Right hindlimb (tissue), 1 donor: ENCODE measurements at regions not wholly inside any gene's neighbourhood (a gene's known extent, or its start where the extent isn't known, plus 50 kb on each side); places are given as distances from the start of the nearest gene placed in this dataset.
"Not testable (repeated sequence)": the region's sequence is repeated elsewhere in the genome, so short reads cannot be mapped to it uniquely, and the experiment has no call there.

Experiments used
- DNase-seq: peaks from one replicate; pipeline ENCODE4 v3.0.0-alpha.2; 2018

DNA sequence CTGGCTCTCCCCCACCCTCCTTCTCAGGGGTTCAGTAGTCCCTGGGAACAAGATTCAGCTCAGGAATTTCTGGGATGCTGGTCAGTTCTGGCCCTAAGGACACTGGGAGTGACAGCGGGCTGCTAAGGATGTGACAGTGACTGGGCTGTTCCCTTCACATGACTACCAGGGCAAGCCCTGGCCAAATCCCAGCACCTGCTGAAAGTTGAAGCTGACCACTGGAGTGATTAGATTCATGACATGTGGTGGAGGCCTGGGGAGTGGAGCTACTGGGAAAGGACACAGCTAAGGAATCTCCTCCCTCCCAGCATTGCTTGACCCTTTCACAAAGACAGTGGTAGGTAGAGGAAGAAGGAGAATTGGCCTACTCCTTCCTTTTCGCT, 204.9 kb downstream of the DAD1 start:
- DNase-seq, result no peak

DNA sequence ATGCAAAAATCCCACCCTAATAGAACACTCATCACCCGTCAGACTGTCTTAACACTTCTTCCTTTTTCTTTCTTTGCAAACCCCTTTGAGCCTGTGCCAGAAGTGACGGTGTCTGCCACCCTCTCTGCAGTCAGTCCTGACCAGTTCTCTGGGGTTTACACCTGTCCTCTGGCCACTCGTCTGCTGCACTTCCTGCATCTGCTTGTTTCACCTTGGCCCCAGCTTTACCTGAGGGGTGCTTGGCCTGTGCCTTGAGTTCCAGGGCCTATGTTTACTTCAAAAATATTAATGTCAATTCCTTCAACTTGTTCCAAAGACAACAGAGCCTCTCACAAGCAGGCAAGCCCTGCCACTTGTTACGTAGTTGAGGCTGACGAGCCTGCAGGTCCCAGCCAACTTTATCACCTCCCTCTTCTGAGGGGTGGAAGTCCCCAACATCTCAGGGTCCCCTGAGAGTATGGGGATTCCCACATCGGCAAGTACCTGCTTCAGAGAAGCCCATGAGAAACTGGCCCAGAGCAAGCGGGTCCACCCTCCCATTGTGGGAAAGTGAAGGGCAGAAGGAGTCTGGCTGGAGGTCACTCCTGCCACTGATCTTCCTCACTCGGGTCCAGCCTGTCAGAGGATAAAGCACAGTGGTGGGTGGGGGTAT, 205.4 kb downstream of the DAD1 start:
- DNase-seq, result no peak

DNA sequence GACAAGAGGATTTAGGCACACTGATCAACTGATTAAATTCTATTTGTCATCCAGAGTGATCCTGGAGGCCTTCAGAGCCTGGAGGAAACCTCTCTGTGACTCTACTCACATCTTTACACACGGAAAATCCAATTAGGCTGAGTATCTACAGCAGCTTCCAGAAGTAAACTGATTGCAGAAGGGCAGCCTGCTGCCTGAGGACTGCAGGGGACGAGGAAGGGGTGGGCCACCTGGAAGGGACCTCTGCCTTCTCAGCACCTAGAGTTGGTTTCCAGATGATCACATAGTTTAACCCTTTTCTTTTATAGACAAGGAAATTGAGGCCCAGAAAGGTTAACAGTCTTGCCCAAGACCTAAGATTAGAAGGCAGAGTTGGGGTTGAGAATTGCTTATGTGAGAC, 206.1 kb downstream of the DAD1 start:
- no peak for DNase-seq

DNA sequence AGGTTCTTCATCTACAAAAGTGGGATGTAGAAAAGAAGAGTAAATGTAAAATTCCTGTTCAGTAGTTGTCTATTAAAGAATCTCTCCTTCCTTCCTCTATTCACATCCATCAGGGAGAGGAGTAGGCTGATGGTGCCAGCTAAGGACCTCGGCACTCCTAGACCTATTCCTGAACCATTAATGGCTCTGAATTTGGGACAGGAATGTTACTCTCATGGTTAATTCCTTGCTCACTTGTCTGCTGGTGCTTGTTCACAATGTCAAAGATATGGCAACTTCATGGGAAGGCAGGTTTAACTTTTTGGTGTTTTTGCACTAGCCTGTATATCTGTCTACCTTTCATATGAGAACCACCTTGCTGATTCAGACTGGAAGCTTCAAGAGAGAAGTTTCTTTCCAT, 206.6 kb downstream of the DAD1 start:
- no peak for DNase-seq

DNA sequence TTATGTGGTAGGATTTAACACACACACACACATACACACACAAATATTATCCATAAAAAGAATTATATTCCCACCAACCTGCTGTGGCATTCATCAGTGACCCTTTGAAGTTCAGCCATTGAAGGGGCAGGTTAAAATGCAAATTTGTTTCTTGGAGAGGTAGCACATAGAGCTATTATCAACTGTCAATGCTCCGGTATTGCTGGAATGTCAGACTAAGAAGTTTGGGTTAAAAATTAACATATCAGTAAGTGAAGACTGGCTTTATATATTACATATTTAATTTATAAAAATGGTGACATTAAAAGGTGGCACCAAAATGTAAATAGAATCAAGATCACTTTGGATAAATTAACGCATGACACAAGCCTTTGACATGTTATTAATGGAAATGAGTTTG, 207.3 kb downstream of the DAD1 start:
- DNase-seq, result no peak

DNA sequence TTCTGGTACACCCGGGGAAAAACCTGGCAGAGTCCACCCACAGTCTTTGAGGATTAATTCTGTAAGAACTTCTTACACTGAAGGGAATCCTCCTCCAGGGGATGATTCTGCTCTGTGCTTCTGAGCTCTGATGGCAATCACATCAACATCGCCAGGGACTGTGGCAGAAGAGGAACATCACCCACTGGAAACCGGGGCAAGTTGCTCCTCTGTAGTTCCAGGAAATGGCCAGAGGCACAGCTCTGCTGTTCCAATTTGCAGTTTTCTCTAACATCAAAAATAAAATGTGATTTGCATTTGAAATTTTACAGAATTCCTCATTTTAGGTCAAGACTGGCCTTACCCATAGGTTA, 207.6 kb downstream of the DAD1 start:
- no peak for DNase-seq

DNA sequence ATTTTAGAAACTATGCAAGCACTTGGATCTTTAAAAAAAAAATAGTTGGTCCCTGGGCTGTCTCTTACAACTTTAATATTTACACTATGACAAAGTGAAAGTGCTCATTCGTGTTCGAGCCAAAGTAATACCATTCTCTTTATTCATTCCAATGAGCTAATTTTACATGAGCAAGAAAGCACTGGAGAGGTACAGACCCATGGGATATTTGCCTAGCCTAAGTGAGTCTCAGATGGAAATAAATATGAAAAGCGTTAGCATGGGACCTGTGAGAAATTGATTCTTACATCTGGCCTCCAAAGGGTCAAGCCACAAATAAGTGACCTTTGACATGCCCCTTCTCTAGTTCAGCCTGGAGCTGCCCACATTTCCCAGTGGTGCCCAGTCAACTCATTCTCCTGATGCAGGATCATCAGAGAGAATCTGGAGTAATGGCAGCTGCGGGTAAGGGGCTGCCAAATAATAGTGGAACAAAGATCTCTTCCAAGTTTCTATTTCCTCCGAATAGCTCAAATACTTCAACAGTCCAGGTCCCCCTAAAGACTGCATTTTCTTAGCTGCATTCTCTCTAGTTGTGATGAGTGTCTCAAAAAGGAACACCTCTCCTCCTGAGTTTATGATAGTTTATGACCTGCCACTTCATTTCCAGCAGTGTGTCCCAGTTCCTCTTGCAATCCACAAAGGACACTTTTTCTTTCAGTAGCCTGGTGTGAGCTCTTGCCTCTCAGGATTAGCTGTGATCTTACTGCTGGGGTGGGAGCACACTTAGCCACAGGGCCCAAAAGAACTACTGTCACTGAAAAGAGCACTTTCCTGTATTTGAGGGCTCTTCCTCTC, 208.2 kb downstream of the DAD1 start:
- DNase-seq, result no peak

DNA sequence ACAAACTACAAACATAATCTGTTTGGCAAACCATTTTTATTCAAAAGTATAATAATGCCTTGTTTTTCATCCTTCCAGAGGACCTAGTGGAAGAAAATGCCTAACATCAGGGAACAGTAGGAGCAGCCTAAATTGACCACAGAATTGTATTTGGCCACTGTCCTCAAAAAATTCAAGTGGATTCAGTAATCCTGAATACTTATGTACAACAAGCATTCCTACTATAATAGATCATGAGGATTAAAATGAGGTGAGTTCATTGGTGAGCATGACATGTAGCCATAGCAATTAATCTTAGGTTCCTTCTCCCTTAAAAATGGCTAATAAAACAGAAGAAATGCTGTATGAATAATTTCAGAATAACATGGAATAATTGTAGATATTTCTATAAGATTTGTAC, 209.3 kb downstream of the DAD1 start:
- no peak for DNase-seq

DNA sequence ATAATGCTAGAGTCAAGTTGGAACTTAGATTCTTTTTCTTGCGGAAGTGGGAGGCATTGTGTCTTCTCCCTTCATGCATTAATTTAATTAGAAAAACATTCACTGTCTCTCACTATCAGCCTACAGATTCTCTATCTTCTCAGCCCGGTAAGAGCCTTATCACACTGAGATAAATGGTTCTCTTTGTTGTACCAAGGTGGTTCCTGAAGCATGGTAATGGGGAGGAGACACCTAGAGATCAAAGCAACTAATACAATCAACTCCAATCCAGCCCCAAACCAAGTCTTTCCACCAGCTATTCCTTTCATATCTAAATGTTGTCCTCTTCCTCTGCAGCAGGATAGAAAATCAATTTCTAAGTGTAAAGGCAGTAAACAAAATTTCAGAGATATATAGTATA, 210.8 kb downstream of the DAD1 start:
- DNase-seq, result no peak

DNA sequence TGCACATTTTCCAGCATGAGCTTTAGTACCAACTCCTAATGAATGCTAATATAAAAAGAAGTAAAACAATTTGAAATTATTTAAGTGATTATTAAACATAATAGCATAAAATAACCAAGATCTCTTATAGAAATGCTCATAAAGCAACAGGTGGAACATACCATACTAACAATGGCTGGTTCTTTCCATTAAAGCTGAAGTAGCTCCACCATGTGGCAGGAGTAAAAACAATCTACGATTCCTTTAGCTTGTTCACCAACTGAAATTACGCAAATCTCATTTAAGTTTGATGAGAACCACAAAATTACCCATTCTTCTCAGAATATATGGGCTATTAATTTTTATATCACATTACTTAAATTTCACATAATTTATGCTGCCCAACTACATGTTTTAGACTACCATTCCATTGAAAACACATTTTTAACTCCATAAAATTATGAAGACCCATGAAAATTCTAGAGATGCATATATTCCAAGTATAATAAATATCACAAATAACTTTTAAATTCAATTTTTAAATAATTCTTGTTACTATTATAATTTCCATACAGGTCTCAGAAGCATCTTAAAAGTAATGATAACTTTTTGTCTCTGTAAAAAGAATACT, 213.6 kb downstream of the DAD1 start:
- DNase-seq, result no peak

DNA sequence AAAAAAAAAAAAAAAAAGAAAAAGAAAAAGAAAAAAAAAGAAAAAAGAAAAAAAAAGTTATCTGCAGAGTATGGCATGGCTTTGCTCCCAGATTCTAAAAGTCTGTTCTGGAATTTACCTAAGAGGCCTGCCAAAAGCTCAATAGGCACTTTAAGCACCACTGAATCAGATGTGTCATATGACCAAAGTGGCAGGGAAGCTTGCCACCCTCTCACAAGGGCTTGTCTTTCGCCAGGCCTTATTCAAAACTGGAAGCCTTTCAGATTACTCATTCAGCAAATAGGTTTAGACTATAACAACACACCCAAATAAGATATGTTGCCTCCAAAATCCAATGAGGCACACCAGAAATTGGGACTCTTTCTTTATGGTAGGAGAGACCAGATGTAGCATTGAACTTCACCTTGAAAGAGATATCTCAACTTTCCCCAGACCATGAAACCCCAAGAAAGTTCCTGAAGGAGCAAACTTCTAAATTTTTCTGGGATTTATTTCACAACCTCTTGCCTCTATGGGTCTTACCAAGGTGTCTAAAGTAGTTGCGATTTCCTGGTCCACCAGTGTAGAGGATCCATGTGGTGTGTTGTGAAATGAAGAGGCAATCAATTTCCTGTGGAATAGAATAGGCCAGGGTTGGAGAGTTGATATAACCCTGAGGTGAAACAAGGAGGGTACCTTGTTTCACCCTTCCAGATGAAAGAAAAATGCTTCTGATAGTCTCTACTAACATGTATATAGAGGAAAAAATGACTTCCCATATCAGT, 218.8 kb downstream of the DAD1 start:
- DNase-seq, result no peak

DNA sequence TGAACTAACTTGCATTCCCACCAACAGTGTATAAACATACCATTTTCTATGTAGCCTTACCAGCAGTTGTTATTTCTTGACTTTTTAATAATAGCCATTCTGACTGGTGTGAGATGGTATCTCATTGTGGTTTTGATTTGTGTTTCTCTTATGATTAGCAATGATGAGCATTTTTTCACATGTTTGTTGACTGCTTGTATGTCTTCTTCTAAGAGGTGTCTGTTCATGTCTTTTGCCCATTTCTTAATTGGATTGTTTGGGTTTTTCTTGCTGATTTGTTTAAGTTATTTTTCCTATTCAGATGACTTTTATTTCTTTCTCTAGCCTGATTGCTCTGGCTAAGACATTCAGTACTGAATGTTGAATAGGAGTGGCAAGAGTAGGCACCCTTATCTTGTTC, 230.3 kb downstream of the DAD1 start:
- no peak for DNase-seq

DNA sequence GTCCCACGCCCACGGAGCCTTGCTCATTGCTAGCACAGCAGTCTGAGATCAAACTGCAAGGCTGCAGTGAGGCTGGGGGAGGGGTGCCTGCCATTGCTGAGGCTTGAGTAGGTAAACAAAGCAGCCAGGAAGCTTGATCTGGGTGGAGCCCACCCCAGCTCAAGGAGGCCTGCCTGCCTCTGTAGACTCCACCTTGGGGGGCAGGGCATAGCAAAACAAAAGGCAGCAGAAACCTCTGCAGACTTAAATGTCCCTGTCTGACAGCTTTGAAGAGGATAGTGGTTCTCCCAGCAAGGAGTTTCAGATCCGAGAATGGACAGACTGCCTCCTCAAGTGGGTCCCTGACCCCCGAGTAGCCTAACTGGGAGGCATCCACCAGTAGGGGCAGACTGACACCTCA, 239.7 kb downstream of the DAD1 start:
- DNase-seq, result not testable (repeated sequence)

DNA sequence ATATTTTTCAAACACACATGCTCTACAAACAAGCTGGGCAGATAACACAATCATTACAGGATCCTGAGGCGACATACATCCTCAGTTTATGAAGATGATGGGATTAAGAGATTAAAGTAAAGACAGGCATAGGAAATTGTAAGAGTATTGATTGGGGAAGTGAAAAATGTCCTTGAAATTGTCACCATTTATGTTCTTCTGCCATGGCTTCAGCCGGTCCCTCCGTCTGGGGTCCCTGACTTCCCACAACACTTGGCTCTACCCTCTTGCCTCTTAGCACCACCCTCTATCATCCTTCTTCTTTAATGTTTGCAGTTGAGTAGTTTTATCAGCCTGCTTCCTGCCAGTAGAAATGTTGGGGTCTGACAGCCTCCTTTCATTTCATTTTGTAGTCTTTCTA, 244.4 kb downstream of the DAD1 start:
- DNase-seq, result no peak

DNA sequence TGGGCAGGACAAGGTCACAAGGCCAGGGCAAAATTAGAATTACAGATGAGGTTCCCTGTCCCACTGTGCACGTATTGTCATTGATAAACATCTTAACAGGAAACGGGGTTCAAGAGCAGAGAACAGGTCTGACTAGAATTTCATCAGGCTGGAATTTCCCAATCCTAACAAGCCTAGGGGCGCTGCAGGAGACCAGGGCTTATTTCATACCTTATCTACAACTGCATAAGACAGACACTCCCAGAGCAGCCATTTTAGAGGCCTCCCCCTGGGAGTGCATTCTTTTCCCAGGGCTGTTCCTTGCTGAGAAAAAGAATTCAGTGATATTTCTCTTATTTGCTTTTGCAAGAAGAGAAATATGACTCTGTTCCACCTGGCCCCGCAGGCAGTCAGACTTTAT, 244.8 kb downstream of the DAD1 start:
- not testable (repeated sequence) for DNase-seq

DNA sequence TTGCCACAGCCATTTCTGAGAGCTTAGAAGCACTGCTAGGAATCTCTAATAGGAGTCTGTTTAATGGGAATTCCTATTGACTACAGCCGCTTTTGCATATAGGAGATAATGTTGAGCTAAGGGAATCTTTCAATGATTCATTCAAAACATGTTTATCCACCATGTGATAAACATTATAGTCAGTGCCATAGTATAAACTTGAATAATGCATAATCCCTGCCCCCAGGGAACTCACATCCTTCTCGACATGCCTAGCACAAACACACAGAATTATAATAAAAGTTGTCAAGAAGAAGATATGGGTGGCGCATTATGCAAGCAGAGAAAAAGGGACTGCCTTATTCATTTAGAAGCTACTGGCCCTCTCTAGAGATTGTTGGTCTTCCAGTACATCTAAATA, 248.0 kb downstream of the DAD1 start:
- DNase-seq, result no peak

DNA sequence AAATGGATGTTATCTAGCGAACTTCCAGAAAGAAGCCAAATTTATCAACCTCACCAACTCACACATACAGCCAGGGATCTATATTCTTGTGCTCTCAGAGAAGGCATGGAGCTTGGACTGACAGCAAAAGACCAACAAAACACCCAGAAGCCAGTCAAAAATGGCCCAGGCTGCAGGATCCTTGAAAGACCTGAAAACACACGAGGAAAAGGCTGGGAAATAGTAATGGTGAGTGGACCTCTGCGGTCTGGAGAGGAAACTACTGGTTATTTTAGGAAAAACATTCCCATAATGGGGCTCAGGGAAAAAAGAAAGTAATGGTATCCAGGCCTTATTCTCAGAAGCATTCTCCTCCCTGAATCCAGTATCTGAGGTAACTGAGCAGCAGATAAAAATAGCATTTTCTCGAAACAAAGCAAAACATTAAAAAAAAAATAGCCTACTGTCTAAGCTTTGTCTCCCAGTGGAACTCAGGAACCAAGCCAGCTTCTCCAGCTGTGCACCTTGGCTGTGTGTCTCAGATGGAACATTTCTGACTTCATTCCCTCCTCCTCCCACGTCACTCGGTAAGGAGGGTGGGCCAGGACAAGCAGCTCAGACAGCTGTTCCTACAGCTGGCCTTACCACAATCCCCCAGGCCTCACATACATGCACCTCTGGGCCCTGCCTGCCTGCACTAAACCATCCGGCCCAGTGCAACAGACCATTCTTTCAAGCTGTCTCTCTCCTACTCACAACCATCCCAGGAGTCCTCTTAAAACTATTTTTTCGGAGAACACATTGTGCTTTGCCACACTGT, 249.9 kb downstream of the DAD1 start:
- DNase-seq, result peak; percentile 97

DNA sequence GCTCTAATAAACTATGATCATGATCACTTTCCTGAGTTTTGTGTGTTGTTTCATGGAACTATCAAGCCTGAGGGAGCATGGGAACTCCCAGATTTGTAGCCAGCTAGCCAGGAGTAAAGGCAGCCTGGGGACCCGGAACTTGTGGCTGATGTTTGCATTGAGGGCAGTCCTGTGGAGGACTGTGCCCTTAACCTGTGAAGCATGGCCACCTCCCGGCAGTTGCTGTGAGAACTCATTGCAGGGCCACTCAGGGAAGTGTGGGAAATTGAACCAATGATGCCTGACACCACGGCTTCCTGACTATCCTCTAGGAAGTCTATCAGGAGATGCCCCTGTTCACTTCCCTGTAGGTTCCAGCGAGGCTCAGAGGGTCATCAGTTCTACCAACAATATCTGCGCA, 250.6 kb downstream of the DAD1 start:
- no peak for DNase-seq

DNA sequence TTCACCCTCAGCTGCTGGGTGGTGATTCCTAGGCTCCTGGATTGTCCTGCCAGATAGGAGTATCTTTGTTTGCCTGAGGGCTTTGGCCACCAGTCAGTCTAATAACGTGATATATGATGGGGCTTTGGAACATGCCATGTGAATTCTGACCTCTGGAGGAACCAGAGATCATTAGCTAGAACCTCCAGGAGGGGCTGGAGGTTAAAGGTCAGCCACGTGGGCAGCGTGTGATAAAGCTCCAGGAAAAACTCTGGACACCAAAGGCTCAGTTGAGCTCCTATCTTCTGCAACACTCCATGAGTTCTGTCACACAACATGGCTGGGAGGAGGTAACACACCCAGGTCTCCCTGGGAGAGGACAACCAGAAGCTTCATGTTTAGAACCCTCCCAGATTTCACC, 251.1 kb downstream of the DAD1 start:
- no peak for DNase-seq

DNA sequence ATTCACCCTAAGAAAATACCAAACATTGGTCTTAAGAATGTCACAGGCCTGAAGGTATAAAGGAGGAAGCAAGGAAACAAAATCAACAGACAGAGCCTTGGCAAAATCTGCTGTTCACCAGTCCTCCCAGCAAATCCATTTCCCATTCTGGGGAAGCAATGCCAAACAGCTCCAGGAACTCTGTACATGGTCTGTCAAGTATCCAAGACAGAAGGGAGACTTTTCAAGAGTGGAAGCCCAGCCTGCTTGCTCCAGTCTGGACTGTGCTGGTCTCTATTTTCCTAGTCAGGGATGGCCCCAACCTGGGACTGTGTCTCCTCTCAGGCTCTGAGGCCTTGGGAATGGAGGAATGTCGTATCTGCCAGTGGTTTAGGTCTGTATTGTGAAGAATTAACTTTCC, 251.5 kb downstream of the DAD1 start:
- no peak for DNase-seq

DNA sequence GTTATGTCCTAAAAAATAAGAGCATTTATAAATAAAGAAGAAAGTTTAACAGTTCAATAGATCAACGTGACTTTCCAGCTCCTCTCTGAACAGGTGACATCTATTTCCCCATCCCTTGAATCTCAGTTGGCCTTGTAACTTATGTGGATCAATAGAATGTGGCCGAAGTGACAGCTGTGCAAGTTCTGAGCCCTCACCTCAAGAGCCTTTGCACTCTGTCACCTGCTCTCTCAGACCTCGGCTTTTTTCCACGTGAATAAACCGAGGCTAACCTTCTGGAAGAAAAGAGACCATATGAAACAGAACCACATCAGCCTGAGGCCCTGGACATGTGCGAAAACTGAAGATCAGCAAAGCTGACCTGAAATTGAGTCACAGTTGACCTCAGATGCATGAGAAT, 253.0 kb downstream of the DAD1 start:
- DNase-seq, result no peak

DNA sequence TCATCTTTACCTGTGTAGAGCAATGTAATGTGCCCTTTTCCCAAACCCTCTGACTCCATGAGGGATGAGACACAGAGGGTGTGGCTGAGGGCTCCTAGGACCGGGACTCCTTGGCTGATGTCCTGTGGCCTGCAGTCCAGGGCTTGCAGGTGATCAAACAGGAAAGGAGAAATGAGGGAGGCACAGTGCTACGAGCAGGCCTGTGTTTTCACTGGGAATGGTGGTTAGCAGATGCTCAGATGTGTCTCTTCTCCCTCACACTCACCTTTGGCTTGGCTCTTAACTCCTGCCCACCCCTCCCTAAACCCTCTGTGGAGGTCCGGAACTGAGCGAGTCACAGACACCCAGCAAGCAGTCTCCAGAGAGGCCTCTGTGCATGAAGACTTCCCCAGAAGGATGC, 254.4 kb downstream of the DAD1 start:
- DNase-seq, result no peak

DNA sequence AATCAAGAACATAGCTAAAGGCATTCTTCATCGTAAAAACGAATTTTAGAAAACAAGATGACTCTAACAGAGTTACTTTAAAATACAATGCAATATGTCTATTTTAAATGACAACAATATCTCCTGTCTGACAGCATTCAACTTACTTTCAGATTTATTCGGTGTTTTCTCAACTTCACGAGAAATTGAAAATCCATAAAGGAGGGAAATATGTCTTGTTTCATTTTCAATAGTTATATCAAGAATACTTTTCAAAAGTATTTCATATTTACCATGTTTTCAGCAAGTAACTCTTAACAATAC, 254.8 kb downstream of the DAD1 start:
- no peak for DNase-seq
